GM12874 (cell line): ENCODE measurements at regions not wholly inside any gene's neighbourhood (a gene's known extent, or its start where the extent isn't known, plus 50 kb on each side); places are given as distances from the start of the nearest gene placed in this dataset.

Source experiments
- CTCF ChIP-seq: IDR thresholded peaks from 2 replicates; pipeline ENCODE4 v1.5.1; 2011; ENCODE audit warnings: low read depth, mild to moderate bottlenecking, control low read depth, low read length, moderate library complexity; ENCODE audit not compliant: insufficient read depth

GRCh38 chr2:156124458-156124857 lies 208.1 kb downstream of the NR4A2 start:
- no peak for TF ChIP-seq CTCF

DNA sequence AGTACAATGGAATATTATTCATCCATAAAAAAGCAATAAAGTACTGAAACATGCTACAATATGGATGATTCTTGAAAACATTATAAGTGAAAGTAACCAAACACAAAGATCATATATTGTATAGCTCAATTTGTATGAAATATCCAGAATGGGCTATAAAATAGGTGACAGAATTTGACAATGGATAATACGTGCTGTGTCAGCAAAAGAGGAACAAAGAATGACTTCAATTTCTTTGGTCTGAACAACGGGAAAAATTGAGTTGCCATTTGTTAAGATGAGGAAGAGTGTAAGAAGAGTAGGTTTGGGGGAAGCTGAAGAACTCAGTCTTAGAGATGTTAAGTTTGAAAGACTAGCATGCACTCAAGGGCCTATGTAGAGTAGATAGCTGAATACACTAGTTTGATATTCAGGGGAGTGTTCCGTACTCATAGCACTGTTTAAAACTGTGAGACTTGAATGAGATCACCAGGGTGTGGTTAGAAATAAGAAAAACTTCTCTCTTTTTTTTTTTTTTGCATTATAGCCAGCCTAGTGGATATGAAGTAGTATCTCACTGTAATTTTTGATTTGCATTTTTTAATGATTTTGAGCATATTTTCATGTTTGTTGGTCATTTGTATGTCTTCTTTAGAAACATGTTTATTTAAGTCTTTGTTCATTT lies 213.6 kb downstream of the NR4A2 start:
- no peak for TF ChIP-seq CTCF

GRCh38 chr2:156116113-156116512 lies 216.4 kb downstream of the NR4A2 start:
- no peak for TF ChIP-seq CTCF

DNA sequence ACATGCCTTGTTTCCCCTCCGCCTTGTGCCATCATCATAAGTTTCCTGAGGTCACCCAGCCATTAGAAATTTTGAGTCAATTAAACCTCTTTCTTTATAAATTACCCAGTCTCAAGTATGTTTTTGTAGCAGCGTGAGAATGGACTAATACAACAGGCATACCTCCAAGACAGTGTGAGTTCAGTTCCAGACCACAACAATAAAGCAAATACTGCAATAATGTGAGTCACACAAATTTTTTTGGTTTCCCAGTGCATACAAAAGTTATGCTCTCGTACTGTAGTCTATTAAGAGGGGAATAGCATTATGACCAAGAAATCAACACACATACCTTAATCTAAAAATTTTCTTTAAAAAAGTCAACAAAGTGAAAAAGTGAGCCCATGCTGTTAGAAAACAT lies 217.2 kb downstream of the NR4A2 start:
- TF ChIP-seq CTCF: no peak

- TF ChIP-seq CTCF: no peak
Observed at GRCh38 chr2:156112323-156112722, 220.2 kb downstream of the NR4A2 start.

- peak; percentile 22; the same call in 1 of the 2 replicates for TF ChIP-seq CTCF
Observed at GRCh38 chr2:156110890-156111289, 221.6 kb downstream of the NR4A2 start.

DNA sequence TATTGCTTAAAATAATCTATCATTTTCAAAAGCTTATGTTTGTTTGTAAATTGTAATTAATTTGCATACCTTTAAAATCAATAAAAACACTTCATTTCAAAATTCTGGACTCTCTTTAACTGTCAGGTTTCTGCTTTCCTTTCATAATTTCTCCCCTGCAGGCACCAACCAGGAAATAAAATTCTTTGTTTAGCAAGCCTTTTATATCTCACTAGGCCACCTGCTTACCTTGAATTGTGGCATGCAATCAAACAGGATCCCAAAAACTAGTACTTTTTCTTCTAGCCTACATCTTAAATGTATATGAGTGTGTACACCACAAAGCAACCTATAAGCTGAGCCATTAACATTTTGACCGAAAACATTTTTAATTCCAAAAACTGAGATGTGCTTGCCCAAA lies 233.1 kb downstream of the NR4A2 start:
- TF ChIP-seq CTCF: no peak
